Upper lobe of left lung (tissue), 4 donors: ENCODE measurements at regions not wholly inside any gene's neighbourhood (a gene's known extent, or its start where the extent isn't known, plus 50 kb on each side); places are given as distances from the start of the nearest gene placed in this dataset.

Source experiments
- POLR2A ChIP-seq, 4 donors: fragments of 450-650 bp; IDR thresholded peaks; one replicate each; pipeline ENCODE4 v1.5.1; 2016 to 2017; ENCODE audit warnings: antibody characterized with exemption in 4 of 4, mild to moderate bottlenecking in 2 of 4
- POLR2AphosphoS5 ChIP-seq, 2 donors: sonication (generic); formaldehyde crosslinking; IDR thresholded peaks; one replicate each; pipeline ENCODE4 v1.5.1; 2017; ENCODE audit warnings: antibody characterized with exemption in 2 of 2
- TF ChIP-seq, protein P1 (sequence below), 6 experiments: fragments of 450-650 bp in 4 of 6; fragments of 200-600 bp in 2 of 6; sonication (generic) in 2 of 6; IDR thresholded peaks; one replicate each; pipeline ENCODE4 v1.5.1; 2016 to 2019; ENCODE audit warnings: antibody characterized with exemption in 6 of 6

GRCh38 chr5:116718317-116718716 lies 143.7 kb upstream of the SEMA6A start:
- TF ChIP-seq POLR2AphosphoS5 (IDR thresholded peaks at IDR 0.05) = no peak
- TF ChIP-seq, protein P1, sequence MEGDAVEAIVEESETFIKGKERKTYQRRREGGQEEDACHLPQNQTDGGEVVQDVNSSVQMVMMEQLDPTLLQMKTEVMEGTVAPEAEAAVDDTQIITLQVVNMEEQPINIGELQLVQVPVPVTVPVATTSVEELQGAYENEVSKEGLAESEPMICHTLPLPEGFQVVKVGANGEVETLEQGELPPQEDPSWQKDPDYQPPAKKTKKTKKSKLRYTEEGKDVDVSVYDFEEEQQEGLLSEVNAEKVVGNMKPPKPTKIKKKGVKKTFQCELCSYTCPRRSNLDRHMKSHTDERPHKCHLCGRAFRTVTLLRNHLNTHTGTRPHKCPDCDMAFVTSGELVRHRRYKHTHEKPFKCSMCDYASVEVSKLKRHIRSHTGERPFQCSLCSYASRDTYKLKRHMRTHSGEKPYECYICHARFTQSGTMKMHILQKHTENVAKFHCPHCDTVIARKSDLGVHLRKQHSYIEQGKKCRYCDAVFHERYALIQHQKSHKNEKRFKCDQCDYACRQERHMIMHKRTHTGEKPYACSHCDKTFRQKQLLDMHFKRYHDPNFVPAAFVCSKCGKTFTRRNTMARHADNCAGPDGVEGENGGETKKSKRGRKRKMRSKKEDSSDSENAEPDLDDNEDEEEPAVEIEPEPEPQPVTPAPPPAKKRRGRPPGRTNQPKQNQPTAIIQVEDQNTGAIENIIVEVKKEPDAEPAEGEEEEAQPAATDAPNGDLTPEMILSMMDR (IDR thresholded peaks at IDR 0.05) = no peak
- TF ChIP-seq POLR2A (IDR thresholded peaks at IDR 0.05) = no peak
